Gastrocnemius medialis (tissue), 4 donors: ENCODE measurements at regions not wholly inside any gene's neighbourhood (a gene's known extent, or its start where the extent isn't known, plus 50 kb on each side); places are given as distances from the start of the nearest gene placed in this dataset.

ENCODE experiments used
- ATAC-seq, 2 donors: fragments of 150-250 bp; one replicate each; pipeline ENCODE4 v1.9.1; 2016
- DNase-seq, 2 donors: peaks; one replicate each; pipeline ENCODE4 v3.0.0-alpha.2; 2019
- H3K27ac ChIP-seq, 4 donors: fragments of 200-600 bp; sonication (generic); 1 replicate in 1 of 4; 2 replicates in 3 of 4; pipeline ENCODE4 v1.5.1; 2016 to 2018; ENCODE audit warnings: mild to moderate bottlenecking in 2 of 4, moderate library complexity in 1 of 4
- H3K27me3 ChIP-seq, 3 donors: fragments of 200-600 bp; sonication (generic) in 2 of 3; 1 replicate in 1 of 3; 2 replicates in 2 of 3; pipeline versions ENCODE4 v1.5.1 to v1.6.0; 2016 to 2019; ENCODE audit warnings: mild to moderate bottlenecking in 1 of 3, moderate library complexity in 1 of 3
- H3K36me3 ChIP-seq, 2 donors: fragments of 200-600 bp; sonication (generic) in 1 of 2; one replicate each; pipeline ENCODE4 v1.5.1; 2017 to 2018
- H3K4me1 ChIP-seq, 2 donors: fragments of 200-600 bp; sonication (generic) in 1 of 2; one replicate each; pipeline ENCODE4 v1.5.1; 2016 to 2017; ENCODE audit warnings: mild to moderate bottlenecking in 2 of 2
- H3K4me3 ChIP-seq, 4 donors: fragments of 200-600 bp; sonication (generic) in 3 of 4; 1 replicate in 1 of 4; 2 replicates in 3 of 4; pipeline ENCODE4 v1.5.1; 2016 to 2019; ENCODE audit warnings: mild to moderate bottlenecking in 2 of 4
- H3K9me3 ChIP-seq, 3 donors: fragments of 200-600 bp; sonication (generic) in 2 of 3; 1 replicate in 1 of 3; 2 replicates in 2 of 3; pipeline ENCODE4 v1.5.1; 2016 to 2019
- POLR2A ChIP-seq, 2 donors: fragments of 450-650 bp; IDR thresholded peaks; one replicate each; pipeline ENCODE4 v1.6.1; 2017; ENCODE audit warnings: antibody characterized with exemption in 2 of 2, mild to moderate bottlenecking in 2 of 2, moderate library complexity in 2 of 2
- in situ Hi-C, 4 donors: fragments of 200-750 bp; cut with MboI; loops; one replicate each; pipeline versions ENCODE4 v1.15.0 to v1.8.0; 2017; ENCODE audit warnings: low sequenced_read_pairs in 4 of 4
- intact Hi-C: fragments of 100-400 bp; cut with DNase I; formaldehyde crosslinking; loops from one replicate; pipeline ENCODE4 v1.15.1; 2023; ENCODE audit warnings: low total_unique reads
- TF ChIP-seq, protein P1 (sequence below), 5 experiments: fragments of 450-650 bp in 3 of 5; fragments of 200-600 bp in 2 of 5; sonication (generic) in 2 of 5; IDR thresholded peaks in 4 of 5; conservative IDR thresholded peaks in 1 of 5; 1 replicate in 4 of 5; 2 replicates in 1 of 5; pipeline ENCODE4 v1.5.1; 2016 to 2019; ENCODE audit warnings: antibody characterized with exemption in 5 of 5, mild to moderate bottlenecking in 3 of 5, moderate library complexity in 3 of 5

DNA sequence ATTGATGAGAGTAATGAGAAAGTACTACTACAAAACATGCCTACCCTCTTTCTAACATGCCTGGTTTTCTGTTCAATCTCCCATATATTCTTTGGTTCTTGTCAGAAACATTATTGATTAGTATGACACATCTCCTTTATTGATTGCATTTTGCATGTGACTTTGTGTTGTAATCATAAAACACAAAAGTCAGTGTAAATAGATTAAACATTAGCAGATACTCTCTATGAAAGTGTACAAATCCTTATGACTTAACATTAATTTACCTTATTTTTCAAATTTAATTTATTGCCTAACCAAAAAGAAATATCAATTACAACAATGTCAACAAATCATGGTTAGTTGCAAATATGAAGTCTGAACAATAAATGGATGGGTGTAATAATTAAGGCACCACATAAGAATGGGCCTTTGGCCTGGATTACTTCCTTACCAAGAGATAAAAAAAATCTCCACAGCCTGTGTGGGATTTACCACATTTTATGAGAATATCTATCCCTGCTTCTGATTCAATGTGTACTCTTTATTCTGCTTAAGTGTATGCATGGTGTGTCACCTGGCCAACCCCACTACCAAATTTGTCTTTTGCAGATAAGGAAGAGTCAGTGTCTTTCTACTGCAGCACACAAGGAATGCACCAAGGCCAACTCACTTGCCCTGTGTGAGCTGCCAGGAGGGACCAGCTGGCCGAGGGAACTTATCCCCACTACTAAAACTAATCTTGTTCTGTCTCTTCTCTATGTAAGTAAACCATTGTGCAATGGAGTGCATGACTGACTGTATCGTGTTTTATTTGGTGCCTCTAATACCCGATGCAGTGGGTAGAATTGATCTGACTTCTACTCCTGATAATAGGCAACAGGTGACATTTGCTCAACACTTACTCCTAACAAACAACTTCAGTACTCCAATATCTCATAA is 1001.9 kb upstream of the CDH10 start:
- no peak for DNase-seq
- Histone ChIP-seq H3K9me3 (no peaks in the 10 kb centered on the region), H3K36me3 (no peaks in the 10 kb centered on the region), H3K4me3 (no peak overlapping the region), H3K4me1 (no peaks in the 10 kb centered on the region), H3K27me3 (no peaks in the 10 kb centered on the region), H3K27ac (no peak overlapping the region)
- intact Hi-C loops, result no loop called here
- TF ChIP-seq POLR2A (IDR thresholded peaks at IDR 0.05), result no peak
- TF ChIP-seq, protein P1, sequence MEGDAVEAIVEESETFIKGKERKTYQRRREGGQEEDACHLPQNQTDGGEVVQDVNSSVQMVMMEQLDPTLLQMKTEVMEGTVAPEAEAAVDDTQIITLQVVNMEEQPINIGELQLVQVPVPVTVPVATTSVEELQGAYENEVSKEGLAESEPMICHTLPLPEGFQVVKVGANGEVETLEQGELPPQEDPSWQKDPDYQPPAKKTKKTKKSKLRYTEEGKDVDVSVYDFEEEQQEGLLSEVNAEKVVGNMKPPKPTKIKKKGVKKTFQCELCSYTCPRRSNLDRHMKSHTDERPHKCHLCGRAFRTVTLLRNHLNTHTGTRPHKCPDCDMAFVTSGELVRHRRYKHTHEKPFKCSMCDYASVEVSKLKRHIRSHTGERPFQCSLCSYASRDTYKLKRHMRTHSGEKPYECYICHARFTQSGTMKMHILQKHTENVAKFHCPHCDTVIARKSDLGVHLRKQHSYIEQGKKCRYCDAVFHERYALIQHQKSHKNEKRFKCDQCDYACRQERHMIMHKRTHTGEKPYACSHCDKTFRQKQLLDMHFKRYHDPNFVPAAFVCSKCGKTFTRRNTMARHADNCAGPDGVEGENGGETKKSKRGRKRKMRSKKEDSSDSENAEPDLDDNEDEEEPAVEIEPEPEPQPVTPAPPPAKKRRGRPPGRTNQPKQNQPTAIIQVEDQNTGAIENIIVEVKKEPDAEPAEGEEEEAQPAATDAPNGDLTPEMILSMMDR (IDR thresholded peaks at IDR 0.05 in 4 of 5, conservative IDR thresholded peaks at IDR 0.05 in 1 of 5), result no peak
- ATAC-seq, result no peak
- in situ Hi-C loops, result no loop called here

DNA sequence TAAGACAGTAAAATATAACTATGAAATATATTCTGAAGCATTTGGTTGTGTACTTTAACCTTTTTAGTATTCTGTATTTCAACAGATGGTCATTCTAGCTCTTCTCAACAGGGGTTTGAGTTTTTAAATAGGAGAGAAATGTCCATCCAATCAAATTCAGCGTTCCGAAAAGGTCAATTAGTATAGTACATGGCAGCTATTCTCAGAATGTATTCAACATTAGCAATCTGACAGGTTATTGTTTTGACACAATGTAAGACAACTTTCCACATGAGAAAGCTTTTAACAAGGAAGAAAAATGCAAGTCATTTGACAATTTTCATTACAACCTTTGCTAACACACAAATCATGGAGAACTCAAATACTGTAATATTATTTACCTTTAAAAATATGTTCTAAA is 996.3 kb upstream of the CDH10 start:
- Histone ChIP-seq H3K27ac (no peak overlapping the region), H3K36me3 (no peaks in the 10 kb centered on the region), H3K27me3 (no peaks in the 10 kb centered on the region), H3K4me3 (no peak overlapping the region), H3K4me1 (no peaks in the 10 kb centered on the region), H3K9me3 (no peaks in the 10 kb centered on the region)
- TF ChIP-seq, protein P1 (IDR thresholded peaks at IDR 0.05 in 4 of 5, conservative IDR thresholded peaks at IDR 0.05 in 1 of 5), result no peak
- TF ChIP-seq POLR2A (IDR thresholded peaks at IDR 0.05), result no peak
- in situ Hi-C loops (no loop called here), intact Hi-C loops (no loop called here)
- no peak for DNase-seq
- ATAC-seq, result no peak

DNA sequence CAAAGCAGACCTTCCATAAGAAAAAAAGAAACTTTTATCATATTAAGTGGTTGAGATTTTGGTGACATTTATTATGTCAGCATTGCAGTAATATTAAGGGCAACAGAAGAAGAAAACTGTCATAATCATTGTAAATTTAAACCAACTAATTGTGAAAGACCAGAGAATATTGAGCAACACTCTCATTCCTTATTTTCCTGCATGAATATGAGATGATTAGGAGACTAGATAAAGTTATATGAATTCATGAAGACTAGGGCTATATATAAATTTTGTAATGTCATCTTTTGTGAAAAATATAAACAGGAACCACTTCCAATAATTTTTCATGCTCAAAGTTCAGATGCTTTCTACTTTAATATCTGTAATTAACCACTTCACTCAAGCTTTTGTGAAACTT is 974.5 kb upstream of the CDH10 start:
- intact Hi-C loops (no loop called here), in situ Hi-C loops (no loop called here)
- TF ChIP-seq, protein P1 (IDR thresholded peaks at IDR 0.05 in 4 of 5, conservative IDR thresholded peaks at IDR 0.05 in 1 of 5), result no peak
- no peak for TF ChIP-seq POLR2A (IDR thresholded peaks at IDR 0.05)
- Histone ChIP-seq H3K4me3 (no peak overlapping the region), H3K27me3 (no peaks in the 10 kb centered on the region), H3K36me3 (no peaks in the 10 kb centered on the region), H3K4me1 (no peaks in the 10 kb centered on the region), H3K27ac (no peak overlapping the region), H3K9me3 (no peaks in the 10 kb centered on the region)
- no peak for DNase-seq
- no peak for ATAC-seq

DNA sequence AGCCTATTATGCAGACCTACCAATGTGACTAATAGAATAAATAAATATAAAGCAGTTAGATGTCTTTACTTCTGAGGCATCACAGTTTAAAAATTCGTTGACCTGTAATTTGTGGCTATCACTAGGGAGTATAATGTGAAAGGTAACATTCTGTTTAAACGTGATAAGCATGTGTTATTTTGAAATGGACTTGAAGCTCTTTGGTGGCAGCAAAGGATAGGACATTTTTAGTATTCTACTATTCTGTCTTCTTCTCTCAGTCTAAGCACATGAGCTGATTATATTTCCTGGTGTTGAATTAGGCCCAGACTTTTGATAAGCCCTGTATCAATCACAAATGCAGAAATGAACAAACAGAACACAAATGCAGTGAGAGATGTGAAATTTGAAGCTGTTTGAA is 974.0 kb upstream of the CDH10 start:
- no peak overlapping the region for H3K4me3 ChIP-seq
- H3K9me3 ChIP-seq, result no peaks in the 10 kb centered on the region
- intact Hi-C loops, result no loop called here
- no peaks in the 10 kb centered on the region for H3K27me3 ChIP-seq
- no peak overlapping the region for H3K27ac ChIP-seq
- DNase-seq, result no peak
- no peaks in the 10 kb centered on the region for H3K4me1 ChIP-seq
- no peaks in the 10 kb centered on the region for H3K36me3 ChIP-seq
- no peak for ATAC-seq
- in situ Hi-C loops, result no loop called here
- TF ChIP-seq, protein P1 (IDR thresholded peaks at IDR 0.05 in 4 of 5, conservative IDR thresholded peaks at IDR 0.05 in 1 of 5), result no peak
- no peak for TF ChIP-seq POLR2A (IDR thresholded peaks at IDR 0.05)
